ENCODE measurements at regions not wholly inside any gene's neighbourhood (a gene's known extent, or its start where the extent isn't known, plus 50 kb on each side); places are given as distances from the start of the nearest gene placed in this dataset.
"Not testable (repeated sequence)": the region's sequence is repeated elsewhere in the genome, so short reads cannot be mapped to it uniquely, and the experiment has no call there.

DNA sequence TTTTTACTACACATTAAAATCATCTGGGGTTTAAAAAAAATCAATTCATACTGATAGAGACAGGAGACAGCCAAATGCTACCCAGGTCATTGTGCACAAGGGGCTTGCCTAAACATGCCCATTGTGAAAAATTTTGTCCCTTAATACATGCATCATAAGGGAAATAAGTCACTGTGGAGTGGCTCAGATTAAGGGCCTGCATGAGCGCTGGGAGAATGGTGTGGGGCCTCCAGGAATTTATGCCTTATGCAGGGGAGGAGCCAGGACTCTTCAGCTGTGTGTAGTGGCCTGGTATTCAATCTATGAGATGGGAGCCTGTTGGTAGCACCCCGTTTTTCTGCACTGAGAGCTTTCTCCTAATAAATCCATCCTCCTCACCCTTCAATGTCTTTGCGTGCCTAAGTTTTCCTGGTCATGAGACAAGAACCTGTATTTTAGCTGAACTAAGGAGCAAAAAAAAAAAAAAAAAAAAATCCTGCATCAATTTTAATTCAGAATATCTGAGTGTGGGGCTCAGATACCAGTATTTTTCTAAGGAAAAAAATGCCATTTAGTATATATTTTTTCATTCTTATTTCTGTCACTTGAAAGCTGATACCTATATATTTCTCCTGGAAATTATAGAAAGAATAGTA is 997.6 kb upstream of the ATXN8OS start:
- in situ Hi-C loops (cut with HindIII; ENCODE audit: low sequenced_read_pairs): no loop called here

DNA sequence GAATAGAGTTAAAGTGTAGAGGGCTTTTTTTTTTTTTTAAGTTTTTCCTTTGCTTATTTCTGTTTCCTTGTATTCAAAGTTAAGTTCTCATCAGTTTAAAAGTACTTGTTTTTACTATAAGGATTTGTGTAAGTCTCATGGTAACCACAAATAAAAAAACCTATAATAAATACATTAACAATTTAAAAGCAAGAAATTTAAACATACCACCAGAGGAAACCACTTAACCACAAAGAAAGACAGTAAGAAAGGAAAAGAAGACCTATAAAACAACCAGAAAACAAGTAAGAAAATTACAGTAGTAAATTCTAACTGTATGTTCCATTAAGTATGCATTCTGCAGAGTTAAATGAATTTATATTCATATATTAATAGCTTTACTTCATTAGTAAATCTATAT is 999.1 kb upstream of the ATXN8OS start:
- in situ Hi-C loops (cut with HindIII; ENCODE audit: low sequenced_read_pairs): no loop called here

DNA sequence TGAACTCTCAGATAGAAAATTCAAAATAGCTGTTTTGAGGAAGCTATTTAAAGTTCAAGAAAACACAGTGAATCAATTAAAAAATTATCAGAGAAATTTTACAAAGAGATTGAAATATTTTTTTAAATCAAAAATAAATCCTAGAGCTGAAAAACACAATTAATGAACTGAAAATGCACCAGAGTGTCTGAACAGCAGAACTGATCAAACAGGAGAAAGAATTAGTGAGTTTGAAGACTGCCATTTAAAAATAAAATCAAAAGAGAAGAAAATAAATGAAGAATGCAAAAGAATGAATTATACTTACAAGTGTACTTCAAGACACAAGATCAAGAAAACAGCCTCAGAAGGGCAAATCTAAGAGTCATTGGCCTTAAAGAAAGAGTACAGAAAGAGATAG is 1000.2 kb upstream of the ATXN8OS start:
- in situ Hi-C loops (cut with HindIII; ENCODE audit: low sequenced_read_pairs): no loop called here

DNA sequence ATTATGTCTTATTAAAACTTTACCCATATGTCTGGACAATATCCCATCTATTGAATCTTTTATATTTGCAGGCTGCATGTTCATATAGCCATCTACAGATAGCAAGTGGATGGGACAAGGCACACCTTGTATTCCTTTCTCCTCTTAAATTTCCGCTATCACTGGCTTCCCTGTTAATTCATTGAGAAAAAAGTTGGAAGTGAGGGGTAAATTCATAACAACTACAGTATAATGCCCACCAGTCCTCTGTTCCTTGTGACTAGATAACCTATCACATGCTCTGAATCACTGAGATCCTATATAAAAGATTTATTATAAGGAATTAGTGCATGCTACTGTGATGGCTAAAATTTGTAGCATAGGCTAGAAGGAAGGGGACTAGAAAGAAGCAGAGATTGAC is 1005.8 kb upstream of the ATXN8OS start:
- in situ Hi-C loops (cut with HindIII; ENCODE audit: low sequenced_read_pairs): no loop called here

DNA sequence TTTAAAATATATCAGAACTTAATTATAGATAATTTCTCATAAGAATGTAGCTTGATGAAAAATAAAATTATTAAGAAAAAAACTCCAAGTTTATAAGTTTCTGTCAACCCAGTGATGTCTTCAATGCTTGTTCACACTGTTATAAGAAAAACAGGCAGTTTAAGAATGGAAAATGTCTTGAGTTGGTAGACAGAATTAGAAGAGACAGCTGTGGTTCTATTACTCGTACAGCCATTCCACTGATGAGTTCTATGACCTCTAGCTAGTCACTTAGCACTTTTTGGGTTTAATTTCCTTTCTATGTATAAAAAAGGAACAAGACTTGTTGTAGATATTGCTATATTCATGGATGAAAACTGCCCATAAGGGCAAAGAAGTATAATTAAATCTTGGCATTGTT is 1013.1 kb upstream of the ATXN8OS start:
- in situ Hi-C loops (cut with HindIII; ENCODE audit: low sequenced_read_pairs): no loop called here

DNA sequence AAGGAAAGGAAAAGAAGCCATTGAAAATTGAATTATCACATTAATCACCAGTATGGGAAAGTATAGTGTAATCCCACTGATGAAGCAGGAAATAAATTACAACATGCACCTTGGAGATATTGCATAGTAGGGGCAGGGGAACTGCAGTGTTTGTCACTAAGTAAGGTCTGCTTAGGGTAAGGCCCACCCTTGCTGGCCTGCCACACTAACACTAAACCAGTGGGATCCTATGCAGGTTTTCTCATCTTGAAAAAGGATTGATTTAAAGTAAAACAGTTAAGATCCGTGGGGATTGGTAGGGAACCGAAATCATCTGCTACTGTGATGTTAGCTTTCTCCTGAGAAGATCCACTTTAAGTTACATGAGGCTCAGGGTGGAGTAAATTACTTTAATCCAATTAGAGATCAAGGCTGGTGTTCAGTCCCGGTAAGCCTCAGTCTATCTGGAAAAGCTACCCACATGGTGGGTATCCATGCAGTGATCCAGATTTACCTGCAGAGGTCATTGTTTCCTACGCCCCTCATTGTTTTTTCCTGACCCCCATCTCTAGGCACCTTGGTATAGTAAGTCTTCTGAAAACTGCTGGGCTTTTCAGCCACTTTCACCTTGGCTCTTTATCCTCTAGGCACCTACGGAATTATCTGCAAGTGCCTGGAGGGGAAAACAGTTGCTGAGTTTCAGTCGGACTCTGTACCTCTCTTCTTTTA is 1014.9 kb upstream of the ATXN8OS start:
- in situ Hi-C loops (cut with HindIII; ENCODE audit: low sequenced_read_pairs): no loop called here

DNA sequence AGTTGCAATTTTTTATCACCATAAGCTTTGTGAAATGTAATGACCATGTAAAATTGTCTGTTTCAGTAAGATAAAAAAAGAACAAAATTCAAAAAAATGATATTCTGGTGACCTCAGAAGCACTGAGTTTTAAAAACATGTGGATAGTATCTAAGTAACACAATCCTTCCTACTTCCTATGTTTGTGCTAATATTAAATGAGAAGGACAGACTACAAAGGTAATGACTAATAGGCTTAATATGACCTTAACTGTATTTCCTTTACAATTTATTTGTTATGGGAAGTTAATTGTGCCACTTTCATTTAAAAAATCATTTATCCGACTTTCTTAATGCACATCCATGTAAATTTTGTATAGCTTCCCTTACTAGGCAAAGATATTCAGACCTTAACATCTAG is 1030.4 kb upstream of the ATXN8OS start:
- in situ Hi-C loops (cut with HindIII; ENCODE audit: low sequenced_read_pairs): no loop called here

DNA sequence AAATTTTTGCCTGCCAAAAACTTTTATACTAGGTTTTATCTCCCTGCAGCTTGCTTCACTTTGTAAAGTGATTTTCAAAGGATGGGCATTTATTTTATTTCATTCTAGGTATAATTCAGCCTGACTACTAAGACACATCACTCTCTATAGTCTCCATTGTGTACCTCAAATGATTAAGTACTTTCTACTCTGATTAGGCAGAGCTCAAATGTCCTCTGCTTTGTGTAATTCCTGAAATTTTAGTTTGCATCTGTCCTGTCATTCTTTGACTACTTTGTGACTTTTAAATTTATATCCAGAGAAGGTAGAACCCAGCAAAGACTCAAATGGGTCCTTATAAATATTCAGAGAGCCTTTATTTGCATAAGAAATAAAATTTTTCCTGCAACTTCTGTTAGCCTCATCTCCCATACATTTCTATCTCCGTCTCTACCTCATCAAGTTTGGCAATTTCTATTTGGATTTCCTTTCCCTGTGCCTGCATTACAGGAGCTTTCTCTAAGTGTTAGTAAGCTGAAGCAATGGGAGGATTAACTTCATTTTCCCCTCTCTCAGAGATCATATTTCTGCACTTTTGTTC is 1038.0 kb upstream of the ATXN8OS start:
- in situ Hi-C loops (cut with HindIII; ENCODE audit: low sequenced_read_pairs): no loop called here

DNA sequence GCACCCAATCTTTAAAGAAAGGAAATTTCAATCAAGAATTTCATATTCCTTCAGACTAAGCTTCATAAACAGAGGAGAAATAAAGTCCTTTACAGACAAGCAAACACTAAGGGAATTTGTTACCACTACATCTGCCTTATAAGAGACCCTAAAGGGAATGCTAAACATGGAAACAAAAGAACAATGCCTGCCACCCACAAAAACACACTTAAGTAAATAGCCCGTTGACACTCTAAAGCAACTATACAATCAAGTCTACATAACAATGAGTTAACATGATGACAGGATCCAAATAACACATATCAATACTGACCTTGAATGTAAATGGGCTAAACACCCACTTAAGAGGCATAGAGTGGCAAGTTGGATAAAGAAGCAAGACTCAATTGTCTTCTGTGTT is 1056.9 kb upstream of the ATXN8OS start:
- in situ Hi-C loops (cut with HindIII; ENCODE audit: low sequenced_read_pairs): no loop called here

DNA sequence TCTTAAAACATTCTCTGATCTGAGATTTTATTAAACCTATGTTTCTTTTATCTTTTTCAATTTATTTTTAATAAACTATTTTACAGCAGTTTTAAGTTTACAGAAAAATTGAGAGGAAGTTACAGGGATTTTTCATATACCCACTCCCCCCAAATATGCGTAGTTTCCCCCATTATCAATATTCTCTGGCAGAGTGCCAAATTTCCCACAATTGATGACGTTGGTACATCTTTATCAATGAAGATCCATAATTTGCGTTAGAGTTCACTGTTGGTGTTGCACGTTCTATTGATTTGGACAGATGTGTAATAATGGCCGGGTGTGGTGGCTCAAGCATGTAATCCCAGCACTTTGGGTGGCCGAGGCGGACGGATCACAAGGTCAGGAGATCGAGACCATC is 1063.0 kb upstream of the ATXN8OS start:
- in situ Hi-C loops (cut with HindIII; ENCODE audit: low sequenced_read_pairs): no loop called here

DNA sequence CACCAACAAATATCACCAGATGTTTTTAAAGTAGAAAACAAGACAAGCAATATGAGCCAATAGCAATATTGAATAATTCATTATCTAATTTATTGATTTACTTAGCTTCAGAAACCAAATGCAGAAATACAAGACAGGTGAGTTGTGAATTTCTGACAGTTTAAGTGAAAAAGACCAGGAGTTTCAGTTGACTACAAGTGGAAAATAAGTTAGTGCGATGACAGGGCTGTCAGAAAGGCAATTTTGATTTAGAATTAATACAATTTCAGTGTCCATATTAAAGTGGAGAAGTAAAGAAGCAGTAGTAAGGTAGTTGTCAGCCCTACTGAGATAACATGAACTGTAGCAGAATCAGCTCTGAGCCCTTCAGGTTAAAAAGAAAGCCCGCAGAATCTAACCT is 1066.7 kb upstream of the ATXN8OS start:
- in situ Hi-C loops (cut with HindIII; ENCODE audit: low sequenced_read_pairs): no loop called here

DNA sequence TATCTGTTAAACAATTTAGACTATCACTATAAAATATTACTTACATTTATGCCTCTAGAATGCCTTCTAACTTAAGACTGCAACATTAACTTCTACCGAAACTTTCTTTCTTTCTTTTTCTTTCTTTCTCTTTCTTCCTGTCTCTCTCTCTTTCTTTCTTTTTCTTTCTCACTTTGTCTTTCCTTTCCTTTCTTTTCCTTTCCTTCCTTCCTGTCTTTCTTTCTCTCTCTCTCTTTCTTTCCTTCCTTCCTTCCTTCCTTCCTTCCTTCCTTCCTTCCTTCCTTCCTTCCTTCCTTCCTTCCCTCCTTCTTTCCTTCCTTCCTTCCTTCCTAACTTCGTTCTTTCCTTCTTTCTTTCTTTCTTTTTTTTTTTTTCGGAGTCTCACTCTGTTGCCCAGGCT is 1071.9 kb upstream of the ATXN8OS start:
- in situ Hi-C loops (cut with HindIII; ENCODE audit: low sequenced_read_pairs): loop anchor here (5.0 kb wide), 1 partner anchor 48 kb away; no protein-coding TSS in a partner anchor

DNA sequence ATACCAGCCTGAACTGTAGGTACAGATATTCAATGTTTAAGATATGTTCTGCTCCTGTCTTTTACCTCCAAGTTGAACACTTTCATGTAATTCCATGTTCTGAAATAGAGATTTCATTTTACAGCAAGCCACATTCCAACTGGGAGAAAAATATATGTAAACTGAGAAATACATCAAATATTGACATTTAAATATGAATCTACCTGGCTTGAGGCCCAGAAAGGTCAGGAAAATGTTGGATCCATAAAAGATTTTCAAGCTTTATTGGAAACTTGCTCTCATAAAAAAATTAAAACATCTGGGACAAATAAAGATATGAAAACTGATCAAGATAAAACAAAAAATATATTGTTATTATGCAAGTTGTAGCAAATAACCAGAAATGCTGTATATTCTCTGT is 1078.7 kb upstream of the ATXN8OS start:
- in situ Hi-C loops (cut with HindIII; ENCODE audit: low sequenced_read_pairs): no loop called here

DNA sequence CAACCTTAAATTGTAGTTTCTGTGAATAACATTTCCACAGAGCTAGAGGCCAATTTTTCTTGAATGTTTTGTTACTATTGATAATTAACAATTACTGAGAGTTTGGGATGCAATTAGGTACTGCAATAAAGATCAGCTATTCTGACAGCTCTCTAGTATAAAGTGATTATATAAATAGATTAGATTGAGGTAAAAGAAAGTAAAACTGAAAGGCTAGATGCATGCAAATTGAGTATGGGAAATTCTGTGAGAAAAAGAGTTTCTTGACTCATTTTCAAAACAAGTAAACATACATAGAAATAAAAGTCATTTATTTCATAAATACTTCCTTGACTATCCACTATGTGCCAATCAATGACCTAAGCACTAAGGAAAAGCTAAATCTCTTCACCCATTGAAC is 1087.5 kb upstream of the ATXN8OS start:
- in situ Hi-C loops (cut with HindIII; ENCODE audit: low sequenced_read_pairs): no loop called here

DNA sequence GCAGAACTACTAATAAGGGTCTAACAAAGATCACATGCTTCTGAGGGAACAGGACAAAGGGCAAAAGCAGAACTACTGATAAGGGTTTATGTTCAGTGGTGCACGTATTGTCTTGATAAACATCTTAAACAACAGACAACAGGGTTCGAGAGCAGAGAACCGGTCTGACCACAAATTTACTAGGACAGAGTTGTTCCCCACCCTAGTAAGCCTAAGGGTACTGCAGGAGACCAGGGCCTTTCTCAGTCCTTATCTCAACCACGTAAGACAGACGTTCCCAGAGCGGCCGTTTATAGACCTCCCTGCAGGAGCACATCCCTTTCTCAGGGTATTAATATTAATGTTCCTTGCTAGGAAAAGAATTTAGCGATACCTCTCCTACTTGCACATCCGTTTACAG is 1089.5 kb upstream of the ATXN8OS start:
- in situ Hi-C loops (cut with HindIII; ENCODE audit: low sequenced_read_pairs): not testable (repeated sequence)

DNA sequence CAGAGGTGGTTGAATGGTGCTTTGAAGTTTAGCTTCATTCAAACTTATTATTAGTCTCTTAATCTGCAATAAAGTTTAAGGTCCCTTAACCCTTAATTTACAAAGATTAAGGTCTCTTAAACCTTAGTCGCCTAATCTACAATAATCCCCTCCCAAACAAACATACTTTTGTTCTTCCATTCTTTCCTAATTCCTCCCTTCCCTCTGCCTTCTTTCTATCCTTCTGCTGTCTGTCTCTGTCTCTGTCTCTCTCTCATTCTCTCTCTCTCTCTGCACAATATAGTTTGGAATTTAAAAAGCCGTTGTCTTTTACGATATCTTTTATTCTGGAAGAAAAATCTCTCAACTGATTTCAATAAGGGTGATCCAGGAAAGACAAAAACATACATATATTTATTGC is 1096.8 kb upstream of the ATXN8OS start:
- in situ Hi-C loops (cut with HindIII; ENCODE audit: low sequenced_read_pairs): no loop called here

DNA sequence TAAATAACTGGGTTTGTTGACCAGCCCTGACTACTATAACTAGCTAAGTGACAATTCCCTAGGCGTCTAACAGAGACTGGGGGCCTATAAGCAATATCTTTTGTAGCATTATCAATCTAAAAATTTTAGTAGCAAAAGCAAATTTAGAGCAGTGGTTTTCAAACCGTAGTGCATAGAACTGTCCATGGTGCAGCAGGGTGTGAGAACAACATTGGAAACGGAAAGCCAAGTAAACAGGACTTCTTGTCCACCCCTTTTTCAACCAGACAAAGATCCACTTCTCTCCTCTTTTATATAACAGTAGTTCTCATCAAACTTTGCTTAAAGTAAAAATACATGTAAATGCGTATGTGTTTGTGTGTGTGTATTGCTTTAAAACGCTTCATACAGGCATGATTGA is 1099.1 kb upstream of the ATXN8OS start:
- in situ Hi-C loops (cut with HindIII; ENCODE audit: low sequenced_read_pairs): no loop called here

DNA sequence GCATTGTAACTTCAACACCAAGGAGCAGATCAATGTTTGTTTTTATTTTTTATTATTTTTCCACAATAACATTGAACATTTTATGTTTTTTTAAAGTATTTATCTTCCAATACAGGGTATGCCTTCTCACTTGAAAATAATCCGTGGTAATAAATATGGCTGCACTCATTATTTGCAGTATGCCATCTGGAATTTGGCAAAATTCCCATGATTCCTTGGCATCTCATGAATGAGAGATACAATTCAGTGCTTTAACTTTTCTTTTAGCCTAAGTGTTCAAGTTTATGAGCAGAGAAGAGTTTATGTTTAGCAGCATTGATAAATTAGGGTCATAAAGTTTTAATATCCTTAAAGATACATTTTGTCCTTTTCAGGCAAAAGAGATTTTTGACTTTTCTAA is 1109.6 kb upstream of the ATXN8OS start:
- in situ Hi-C loops (cut with HindIII; ENCODE audit: low sequenced_read_pairs): no loop called here

DNA sequence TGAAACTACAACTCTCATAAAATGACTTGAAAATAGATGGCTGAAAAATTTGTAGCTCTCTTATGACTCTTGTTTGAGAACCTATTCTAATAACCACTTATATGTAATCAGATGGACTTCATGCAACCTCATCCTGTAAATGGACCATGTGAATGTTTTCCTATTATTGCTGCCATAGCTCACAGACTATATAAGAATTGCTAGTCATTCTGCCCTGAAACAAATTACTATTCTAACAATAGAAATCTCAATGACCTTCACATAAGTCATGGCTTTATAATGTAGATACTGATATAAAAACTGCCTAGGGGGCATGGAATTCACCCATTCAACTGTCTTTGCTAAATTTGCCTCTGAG is 1111.0 kb upstream of the ATXN8OS start:
- in situ Hi-C loops (cut with HindIII; ENCODE audit: low sequenced_read_pairs): no loop called here

DNA sequence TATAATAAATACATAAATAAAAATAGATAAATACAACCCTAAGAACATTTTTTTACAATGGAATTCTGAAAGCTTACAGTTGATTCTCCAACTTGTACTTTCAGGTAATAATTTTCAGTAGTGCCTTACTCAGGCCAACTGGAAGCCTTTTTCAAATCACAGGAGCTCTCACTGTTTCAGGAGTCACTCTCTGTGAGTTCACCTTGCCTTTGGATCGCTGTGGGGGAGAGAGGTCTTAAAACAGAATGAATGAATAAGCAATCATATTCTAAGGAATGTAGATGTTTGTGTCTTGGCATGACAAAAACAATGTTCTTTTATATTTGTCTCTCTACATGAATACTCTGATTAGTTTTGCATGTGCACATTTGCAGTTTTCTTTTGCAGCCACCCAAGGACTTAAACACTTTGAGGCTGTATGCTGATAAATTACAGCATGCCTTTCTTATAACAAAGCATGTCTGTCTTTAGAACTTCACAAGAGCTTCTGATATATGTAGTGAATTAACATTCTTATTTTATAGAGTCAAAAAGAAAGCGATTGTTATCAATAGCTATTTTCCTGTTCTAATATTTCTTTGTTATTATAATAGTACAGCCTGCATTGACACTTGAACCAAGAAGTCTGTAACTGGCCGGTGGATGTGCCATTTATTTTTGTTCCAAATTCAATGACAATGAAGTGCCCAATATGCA is 1111.5 kb upstream of the ATXN8OS start:
- in situ Hi-C loops (cut with HindIII; ENCODE audit: low sequenced_read_pairs): no loop called here

DNA sequence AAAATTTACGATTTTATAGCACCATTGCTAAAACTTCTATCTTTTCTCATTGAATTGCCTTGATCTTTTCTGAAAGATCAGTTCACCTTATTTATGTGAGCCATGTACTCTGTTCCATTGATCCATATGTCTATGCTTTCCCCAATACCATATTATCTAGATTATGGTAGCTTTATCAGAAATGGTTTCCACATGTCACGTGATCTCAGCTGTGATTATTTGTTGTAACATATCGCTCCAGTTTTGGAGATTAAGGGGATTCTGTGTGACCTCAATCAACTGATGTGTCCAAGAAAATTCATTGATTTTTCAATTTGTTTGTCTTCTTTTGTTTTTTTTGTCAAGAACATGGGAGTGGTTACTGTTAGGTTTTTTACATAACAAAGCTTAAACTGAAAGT is 1114.5 kb upstream of the ATXN8OS start:
- in situ Hi-C loops (cut with HindIII; ENCODE audit: low sequenced_read_pairs): no loop called here

DNA sequence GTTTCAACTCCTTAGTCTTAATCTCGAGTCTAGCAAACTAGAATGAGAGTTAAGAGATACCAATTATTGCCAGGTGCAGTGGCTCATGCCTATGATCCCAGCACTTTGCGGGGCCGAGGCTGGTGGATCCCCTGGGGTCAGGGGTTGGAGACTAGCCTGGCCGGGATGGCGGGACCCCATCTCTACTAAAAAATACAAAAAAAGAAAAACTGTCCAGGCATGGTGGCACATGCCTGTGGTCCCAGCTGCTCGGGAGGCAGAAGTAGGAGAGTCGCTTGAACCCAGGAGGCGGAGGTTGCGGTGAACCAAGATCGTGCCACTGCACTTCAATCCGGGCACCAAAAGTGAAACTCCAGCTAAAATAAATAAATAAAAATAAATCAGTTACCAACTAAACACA is 1119.5 kb upstream of the ATXN8OS start:
- in situ Hi-C loops (cut with HindIII; ENCODE audit: low sequenced_read_pairs): loop anchor here (5.0 kb wide), 1 partner anchor 49 kb away; no protein-coding TSS in a partner anchor

Measured in endothelial cell of hepatic sinusoid (primary cell).